GM19035 (cell line): ENCODE measurements at regions not wholly inside any gene's neighbourhood (a gene's known extent, or its start where the extent isn't known, plus 50 kb on each side); places are given as distances from the start of the nearest gene placed in this dataset.
"Not testable (repeated sequence)": the region's sequence is repeated elsewhere in the genome, so short reads cannot be mapped to it uniquely, and the experiment has no call there.

Experiments
- ATAC-seq: cut with Tn5 transposase; IDR thresholded peaks from one replicate; pipeline ENCODE4 v1.9.1; 2021; ENCODE audit not compliant: unreplicated experiment

GRCh38 chr12:41697161-41697560, 447.5 kb downstream of the GXYLT1 start:
- ATAC-seq, result no peak

GRCh38 chr12:41684997-41685396, 459.7 kb downstream of the GXYLT1 start:
- no peak for ATAC-seq

GRCh38 chr12:41683513-41684240, 461.0 kb downstream of the GXYLT1 start:
- no peak for ATAC-seq

- ATAC-seq, result no peak
Measured at GRCh38 chr12:41683023-41683422, 461.7 kb downstream of the GXYLT1 start.

- ATAC-seq, result no peak
Measured at GRCh38 chr12:41681898-41682297, 462.8 kb downstream of the GXYLT1 start.

GRCh38 chr12:41680155-41680554, 464.5 kb downstream of the GXYLT1 start:
- no peak for ATAC-seq

- ATAC-seq, result no peak
Measured at GRCh38 chr12:41663598-41664265, 475.6 kb downstream of the PDZRN4 start.

- no peak for ATAC-seq
Measured at GRCh38 chr12:41661141-41661765, 473.1 kb downstream of the PDZRN4 start.

GRCh38 chr12:41656454-41656853, 468.3 kb downstream of the PDZRN4 start:
- no peak for ATAC-seq

GRCh38 chr12:41653386-41654326, 465.5 kb downstream of the PDZRN4 start:
- ATAC-seq, result no peak

GRCh38 chr12:41652981-41653380, 464.9 kb downstream of the PDZRN4 start:
- no peak for ATAC-seq

- ATAC-seq, result no peak
Measured at GRCh38 chr12:41645624-41646023, 457.5 kb downstream of the PDZRN4 start.

- ATAC-seq, result not testable (repeated sequence)
Measured at GRCh38 chr12:41642808-41643207, 454.7 kb downstream of the PDZRN4 start.

- no peak for ATAC-seq
Measured at GRCh38 chr12:41636653-41637052, 448.5 kb downstream of the PDZRN4 start.

- no peak for ATAC-seq
Measured at GRCh38 chr12:41635626-41636364, 447.7 kb downstream of the PDZRN4 start.

GRCh38 chr12:41634091-41634490, 446.0 kb downstream of the PDZRN4 start:
- ATAC-seq, result no peak

- ATAC-seq, result no peak
Measured at GRCh38 chr12:41629611-41630010, 441.5 kb downstream of the PDZRN4 start.

GRCh38 chr12:41627476-41627875, 439.4 kb downstream of the PDZRN4 start:
- ATAC-seq, result no peak

- no peak for ATAC-seq
Measured at GRCh38 chr12:41624571-41624970, 436.5 kb downstream of the PDZRN4 start.
